HG03378 (cell line): ENCODE measurements at regions not wholly inside any gene's neighbourhood (a gene's known extent, or its start where the extent isn't known, plus 50 kb on each side); places are given as distances from the start of the nearest gene placed in this dataset.
"Not testable (repeated sequence)": the region's sequence is repeated elsewhere in the genome, so short reads cannot be mapped to it uniquely, and the experiment has no call there.

ENCODE experiments used
- ATAC-seq: cut with Tn5 transposase; IDR thresholded peaks from one replicate; pipeline ENCODE4 v1.9.1; 2021; ENCODE audit warnings: mild to moderate bottlenecking, moderate library complexity; ENCODE audit not compliant: unreplicated experiment

DNA sequence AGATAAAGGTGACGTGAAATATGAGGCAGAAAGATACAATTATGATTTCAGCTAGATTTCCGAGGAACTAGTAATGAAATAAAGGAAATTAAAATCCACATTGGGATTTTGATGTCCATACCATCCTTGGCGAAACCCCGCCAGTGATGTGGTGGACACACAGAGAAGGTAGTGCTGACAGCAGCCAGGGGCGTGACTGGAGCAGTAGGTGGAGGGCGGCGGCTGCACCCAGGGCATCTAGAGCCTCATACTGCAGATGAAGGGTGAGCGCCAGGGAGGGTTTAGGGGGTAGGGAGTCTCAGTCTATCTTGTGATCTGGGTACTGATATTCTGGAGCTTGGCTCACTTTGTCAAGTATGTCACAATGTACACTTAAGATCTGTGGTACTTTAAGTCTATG lies 855.5 kb upstream of the POM121L12 start:
- ATAC-seq, result no peak

DNA sequence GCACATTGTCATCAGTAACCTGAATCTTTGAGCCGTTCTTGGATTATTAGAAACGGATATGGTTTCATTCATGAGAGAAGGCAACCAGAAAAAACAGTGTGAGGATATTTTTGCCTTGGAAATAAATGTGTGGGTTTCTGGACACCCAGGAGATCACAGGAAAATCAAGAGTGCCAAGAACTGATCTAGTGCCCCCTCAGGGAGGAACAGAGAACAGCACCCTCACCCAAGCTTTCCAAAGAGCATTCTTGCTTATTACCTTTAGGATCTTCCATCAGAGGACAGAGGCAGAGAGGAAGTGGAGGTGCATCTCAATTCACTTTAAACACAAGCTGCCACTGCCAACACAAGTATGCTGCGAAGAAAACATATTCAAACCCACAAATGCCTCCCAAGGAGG lies 851.5 kb upstream of the COBL start:
- ATAC-seq, result no peak

DNA sequence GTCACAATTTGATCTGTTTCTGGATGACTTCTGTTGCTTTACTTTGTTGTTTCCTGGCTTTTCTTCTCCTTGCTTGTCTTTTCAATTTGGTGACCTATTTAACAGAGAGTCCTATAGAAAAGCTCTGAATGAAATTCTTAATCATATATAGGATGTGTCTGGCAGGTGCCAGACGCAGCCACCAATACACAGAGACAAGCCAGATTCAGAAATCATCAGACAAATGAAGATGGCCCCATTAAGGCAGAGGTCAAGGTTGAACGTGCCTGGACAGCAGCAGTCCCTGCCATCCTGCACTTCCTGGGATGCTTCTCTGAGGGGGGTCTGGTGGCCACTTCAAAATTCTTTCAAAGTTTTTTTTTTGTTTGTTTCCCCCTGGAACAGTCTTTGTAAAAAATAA lies 846.7 kb upstream of the COBL start:
- ATAC-seq, result no peak

DNA sequence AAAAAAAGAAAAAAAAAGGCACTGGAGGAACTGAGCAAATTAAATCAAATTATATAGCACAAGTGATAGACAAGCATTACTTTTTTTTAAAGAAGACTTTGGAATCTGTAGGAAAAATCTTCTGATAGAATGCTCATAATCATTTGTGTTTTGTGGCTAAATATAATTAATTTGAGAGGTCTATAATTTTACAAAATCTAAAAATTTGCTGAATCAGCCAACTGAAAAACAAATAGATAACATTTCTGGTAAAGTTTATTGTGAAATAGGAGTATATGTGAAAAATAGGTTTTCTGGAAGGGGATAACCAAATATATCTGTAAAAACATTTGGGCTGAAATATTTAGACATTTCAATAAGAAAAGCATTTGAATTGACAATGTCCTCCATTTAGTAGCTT lies 844.9 kb upstream of the COBL start:
- ATAC-seq, result no peak

DNA sequence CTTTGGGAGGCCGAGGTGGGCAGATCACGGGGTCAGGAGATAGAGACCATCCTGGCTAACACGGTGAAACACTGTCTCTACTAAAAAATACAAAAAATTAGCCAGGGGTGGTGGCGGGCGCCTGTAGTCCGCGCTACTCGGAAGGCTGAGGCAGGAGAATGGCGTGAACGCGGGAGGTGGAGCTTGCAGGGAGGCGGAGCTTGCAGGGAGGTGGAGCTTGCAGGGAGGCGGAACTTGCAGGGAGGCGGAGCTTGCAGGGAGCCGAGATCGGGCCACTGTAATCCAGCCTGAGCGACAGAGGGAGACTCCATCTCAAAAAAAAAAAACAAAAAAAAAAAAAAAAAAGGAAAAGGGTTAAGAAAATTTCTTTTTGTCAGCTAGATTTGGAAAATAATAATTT lies 842.8 kb upstream of the COBL start:
- ATAC-seq, result not testable (repeated sequence)

DNA sequence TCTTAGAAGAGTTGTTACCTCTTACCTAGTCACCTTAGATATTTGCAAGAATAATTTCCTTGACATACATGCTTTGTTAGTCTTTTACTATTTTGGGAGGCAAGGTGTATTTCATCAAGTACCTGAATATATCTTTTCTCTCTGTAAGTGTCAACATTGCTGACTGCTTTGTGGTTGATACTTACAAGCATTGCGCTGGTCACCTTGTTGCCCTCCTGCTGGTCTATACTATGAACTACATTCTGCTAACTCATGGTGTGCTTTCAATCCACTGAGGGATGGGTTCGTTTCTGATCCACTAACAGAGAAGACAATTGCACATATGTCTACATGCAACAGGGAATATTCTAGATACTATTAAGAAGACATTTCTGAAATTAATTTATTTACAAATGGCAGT lies 837.8 kb upstream of the COBL start:
- no peak for ATAC-seq

DNA sequence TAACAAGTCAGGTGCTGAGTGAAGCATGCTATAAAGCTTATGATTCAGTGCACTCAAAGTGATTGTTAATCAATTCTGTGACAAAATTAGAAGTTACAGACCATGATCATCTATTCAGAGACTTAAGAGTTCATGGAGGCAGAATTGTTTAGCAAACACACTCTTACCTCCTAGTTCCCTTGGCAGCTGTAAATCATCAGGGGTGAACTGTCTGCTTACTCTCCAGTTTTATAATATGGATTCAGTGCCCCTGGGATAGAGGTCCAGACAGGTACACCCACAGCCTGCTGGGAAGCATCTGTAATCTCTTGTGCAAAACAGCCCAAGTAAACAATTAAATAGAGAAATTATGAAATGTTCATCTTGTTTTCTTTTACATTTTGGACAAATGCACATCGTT lies 835.0 kb upstream of the COBL start:
- no peak for ATAC-seq

DNA sequence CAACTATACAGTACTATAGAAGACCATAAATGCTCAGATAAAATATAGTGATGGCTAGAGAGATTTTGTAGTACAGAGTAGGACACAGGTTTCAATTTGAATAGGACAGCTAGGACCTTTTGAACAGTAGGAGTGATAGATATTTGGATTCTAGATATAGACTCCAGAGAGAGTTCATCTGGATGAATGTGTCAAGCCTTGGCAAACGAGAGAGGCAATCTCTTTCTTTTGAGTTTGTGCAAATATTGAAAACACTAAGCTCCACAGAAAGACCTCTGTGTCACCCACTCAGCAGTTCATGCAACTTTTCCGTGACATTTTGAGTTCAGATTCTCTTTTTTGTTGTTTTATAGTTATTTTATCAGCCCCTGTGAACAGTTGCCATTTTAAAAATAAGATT lies 834.3 kb upstream of the COBL start:
- ATAC-seq, result no peak

DNA sequence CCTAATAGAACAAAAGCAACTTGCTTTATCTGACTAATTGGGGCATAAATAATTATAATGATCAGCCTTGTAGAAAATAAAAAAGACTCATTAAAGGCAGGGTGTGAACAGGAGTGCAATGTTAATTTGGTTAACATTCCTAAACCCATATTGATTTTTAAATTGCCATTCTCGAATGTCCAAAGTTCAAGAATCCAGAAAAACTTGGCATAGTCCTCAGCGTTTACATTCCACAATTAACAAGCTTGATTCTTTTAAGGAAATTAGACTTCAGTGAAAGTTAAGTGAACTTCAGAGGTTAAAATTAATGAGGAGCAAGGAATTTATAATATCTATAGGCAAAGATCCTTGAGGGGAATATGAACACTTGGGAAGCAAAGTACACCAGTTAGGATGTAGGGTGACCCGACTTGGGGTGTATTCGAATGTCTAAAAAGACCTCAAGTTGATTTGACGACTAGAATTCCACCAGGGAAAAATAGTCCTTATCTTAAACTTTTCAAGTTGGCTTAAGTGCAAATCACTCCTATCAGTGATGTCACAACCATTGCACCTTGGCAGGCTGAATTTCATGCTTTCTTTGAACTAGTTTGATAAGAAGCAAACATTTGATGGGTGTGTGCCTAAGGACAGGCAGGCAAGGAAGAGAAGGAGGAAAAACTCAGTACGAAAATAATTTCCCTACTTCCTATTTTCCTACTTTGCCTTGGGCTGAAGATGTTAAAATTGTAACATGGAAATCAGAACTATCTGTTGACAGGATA lies 830.4 kb upstream of the COBL start:
- ATAC-seq, result no peak

DNA sequence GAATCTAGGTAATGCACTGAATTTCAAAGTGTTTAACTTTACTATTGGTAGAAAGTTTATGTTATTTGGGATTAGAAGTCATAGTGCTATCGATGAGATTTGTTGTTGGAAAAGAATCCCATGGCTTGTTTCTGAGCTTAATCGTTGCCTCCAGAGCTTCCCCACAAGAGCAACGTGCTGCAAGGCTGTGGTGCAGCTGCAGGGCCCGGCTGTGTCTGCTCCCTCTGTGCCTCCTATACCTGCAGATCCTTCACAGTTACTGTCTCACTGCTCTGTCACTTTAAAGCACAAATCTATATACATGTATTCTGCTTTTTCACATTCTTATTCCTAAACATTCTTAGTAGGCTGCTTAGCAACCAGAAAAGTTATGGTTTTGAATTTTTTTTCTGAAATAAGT lies 826.6 kb upstream of the COBL start:
- ATAC-seq, result no peak

DNA sequence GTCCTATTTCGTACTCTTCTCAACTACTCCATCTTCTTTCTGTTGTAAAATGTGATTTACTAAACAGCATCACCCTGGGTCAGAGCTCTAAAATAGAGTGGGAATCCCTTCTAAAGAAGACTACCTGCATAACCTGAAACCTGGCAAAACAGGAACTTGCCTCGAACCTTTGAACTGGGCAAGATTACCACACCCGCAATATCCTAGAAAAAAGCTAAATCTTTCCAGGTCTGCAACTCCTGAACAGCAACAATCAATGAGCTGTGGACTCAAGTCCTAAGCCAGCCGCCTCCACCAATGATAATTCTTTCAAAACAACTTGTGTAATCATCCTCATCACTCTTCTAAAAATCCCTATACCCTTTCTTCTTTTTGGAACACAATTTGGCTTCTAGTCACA lies 824.2 kb upstream of the COBL start:
- no peak for ATAC-seq

DNA sequence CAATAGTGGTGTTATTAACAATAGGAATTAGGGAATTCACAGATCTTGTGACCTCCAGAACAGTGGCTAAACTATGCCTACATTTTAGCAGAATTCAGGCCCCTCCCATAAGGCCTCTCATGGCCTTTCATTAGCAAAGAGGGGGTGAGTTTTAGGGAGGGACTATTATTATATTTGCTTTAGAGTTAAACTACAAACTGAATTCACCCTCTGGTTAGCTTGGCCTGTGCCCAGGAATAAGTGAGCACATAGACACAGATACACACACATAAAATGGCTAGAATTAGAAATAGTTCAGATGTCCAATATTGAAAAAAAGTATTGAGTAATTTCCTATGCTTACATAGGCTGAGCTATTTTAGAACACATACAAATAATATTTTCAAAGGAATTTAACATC lies 818.8 kb upstream of the COBL start:
- no peak for ATAC-seq

DNA sequence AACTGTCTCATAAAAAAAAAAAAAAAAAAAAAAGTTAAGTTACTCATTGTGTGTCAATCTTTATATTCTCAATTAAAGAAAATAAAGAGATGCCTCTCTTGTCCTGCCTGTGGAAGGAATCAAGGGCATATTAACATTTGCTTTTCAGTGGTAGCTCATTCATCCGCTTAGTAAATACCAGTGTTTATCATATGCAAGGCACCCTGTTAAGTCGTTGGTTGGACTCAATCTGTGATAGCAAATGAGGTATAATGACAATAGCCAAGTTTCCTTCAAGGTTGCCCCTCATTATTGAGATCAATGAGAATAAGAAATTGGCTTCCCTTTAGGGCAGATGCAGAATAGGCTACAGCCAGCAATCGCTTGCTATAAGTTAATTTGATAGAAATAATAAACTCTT lies 812.7 kb upstream of the COBL start:
- no peak for ATAC-seq

DNA sequence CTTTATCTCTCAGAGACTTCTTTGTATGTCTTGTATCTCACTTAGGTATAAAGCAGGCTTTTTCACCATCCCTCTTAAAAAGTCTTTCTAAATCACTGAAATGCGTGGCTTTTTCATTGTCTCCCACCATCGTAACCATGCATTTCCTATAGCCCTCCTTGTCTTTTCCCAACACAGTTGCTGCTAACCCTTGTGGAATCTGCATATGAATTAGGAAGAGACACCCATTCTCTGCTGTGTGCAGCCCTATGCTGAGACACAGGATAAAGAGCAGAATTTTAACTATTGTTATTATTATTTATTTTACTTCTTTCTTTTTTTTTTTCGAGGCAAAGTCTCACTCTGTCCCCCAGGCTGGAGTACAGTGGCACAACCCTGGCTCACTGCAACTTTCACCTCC lies 804.3 kb upstream of the COBL start:
- no peak for ATAC-seq

DNA sequence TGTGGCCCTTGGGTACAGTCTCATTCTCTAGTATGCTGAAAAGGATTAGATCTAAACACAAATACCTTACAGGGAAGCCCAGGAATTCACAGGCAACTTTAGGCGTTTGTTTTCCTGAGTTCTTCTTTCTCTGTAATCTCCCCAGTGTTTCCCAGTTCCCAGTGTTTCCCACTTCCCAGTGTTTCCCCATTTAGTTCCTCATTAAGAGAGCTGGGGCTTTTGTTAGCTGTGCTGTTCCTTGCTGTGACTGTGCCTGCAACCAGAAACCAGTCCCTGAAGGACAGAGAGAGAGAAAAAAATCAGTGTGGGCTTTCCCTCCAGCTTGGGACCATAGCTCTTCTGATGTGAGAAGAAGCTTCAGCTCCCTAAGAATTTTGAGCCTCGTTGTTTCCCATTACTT lies 802.9 kb upstream of the COBL start:
- no peak for ATAC-seq

DNA sequence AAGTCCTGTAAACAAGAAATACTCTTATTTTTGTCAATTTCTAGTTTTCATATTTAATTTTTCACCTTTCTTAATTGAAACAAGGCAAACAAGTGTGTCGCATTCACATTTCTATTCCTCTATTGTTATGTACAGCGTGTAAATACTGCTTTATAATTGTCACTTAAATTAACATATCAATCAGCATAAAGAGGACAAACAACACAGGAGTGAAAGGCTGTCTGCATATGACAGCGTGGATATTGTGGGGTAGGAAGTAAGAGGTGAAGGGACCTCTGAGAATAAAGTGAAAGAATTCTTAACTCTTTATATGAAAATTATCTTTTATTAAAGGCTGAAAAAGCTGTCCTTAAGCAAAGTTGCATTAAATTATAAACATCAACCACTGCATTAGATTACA lies 797.9 kb upstream of the COBL start:
- no peak for ATAC-seq

DNA sequence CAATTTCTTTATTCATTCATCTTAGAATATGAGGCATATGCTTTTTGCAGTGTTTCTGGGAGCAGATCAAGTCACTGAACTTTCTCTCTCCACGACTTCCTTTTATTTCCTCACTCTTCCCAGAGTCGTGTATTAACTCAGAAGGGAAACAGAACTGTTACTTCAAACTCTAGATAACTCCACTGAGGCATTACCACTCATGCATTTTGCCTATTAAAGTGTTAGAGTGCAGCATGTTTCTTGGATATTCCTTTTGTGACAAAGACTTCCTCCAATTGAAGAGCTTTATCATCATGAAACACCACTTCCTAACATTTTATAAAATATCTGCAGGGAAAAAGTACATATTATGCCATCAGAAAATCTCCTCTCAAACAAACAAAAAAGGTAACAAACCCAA lies 797.4 kb upstream of the COBL start:
- no peak for ATAC-seq

DNA sequence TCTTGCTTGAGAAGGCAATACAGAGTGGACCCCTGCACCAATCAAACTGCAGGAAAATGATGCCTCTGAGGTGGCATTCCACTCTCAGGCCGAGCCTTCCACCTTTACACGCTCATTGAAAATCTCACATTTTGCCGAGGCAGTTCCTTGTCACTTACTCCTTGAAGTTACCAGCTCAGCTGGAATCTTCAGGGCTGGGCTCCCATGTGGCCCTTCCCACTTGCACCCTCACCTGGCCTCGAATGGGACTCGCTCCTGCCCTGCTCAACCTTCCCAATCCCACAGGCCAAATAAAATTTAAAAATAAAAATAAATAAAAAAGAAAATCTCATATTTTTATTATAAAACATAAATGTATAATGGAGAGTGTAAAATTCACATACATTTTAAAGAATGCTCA lies 790.7 kb upstream of the COBL start:
- ATAC-seq, result no peak

DNA sequence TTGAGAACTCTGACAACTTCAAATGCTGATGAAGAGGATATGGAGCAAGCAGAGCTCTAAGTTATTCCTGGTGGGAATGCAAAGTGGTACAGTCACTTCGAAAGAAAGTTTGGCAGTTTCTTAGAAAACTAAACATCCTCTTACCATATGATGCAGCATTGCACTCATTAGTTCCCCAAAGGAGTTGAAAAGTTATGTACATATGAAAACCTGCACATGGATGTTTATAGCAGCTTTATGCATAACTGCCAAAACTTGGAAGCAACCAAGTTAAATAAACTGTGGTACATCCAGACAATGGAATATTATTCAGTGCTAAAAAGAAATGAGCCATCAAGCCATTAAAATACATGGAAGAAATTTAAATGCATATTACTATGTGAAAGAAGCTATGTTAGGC lies 779.3 kb upstream of the COBL start:
- no peak for ATAC-seq

DNA sequence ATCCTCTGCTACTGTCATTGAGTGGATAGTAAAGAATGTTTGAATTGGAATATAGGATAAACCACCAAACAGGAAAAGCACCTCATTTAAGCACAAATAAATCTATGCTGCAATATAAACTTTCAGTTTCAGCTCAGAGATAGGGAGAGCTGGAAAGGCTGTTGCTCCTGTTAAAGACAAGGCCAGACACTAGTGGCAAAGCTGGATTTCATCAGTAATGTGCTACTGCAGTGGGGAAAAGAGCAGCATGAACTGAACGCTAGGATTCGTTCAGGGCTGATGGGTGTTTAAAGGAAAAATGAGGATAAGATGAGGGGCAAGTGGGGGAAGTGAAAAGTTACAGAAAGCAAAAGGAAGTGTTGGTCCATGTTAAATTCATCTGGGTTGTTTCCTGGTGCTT lies 775.4 kb upstream of the COBL start:
- ATAC-seq, result no peak

DNA sequence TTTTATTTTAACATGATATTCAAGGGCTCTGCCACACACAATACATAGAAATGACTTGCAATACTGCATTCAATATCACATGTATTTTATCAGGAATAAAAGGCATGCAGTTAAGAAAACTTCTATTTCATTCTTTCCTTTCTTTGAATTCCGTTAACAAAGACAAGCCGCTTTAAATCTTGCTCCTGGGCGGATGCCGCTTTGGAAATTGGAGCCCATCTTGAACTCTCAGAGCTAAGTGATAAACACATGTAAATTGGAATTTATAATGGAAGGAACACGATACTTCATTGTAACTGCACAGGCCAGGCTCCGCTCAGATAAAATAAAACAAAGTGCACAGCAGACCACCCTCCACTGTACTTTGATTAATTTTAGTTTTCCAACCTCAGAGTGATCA lies 774.5 kb upstream of the COBL start:
- no peak for ATAC-seq

DNA sequence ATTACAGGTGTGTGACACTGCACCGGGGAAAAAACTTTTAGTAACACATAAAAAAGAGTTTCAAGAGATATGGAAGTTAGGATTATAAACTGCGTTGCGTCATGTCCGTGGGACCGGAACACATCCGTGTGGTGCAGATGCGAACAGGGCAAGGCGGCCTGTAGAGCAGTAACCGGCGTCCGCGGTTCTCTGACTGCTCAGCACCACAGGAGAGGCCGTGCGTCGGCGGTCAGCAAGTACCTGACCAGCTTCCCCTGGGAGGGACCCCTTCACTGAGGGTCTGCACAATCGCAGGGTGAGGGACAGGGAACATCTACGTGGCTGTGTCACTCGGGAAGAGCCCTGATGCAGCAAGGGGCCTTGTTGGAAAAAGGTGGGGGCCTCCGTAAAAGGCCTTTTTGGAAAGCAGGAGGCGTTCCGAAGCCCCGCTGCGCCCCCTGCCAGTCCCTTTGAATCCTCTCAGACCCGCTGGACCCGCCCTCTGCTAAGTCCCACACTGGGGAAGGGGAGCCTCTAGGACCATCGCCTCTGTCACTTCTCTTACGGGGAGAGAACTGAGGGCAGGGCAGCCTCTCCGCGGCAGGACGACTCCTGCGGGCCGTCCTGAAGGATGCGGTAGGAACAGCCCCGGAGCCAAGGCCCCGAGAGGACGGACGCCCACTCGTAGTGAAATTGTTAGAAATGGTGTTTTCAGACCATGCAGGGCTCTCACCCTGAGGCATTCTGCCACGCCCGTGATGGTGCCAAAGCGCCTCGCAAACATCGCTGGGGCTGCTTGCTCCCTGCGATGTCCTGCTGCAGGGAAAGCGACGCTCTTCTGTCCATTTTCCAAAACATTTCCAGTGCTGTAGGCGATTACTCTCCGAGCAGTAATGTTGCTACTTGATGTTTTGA lies 771.6 kb upstream of the COBL start:
- ATAC-seq, result no peak
